Fibroblast of lung (primary cell): ENCODE measurements at regions not wholly inside any gene's neighbourhood (a gene's known extent, or its start where the extent isn't known, plus 50 kb on each side); places are given as distances from the start of the nearest gene placed in this dataset.

ENCODE experiments used
- DNase-seq, 2 donors: peaks; one replicate each; pipeline versions ENCODE4 v3.0.0 to v3.0.0-alpha.2; 2010; ENCODE audit warnings: low read depth in 2 of 2
- H2AFZ ChIP-seq: 2 replicates; pipeline ENCODE4 v1.5.1; 2012; ENCODE audit warnings: low read length, control low read depth, inconsistent platforms
- H3K27ac ChIP-seq: 2 replicates; pipeline ENCODE4 v1.5.1; 2011; ENCODE audit warnings: low read length, control low read depth; ENCODE audit not compliant: insufficient read depth
- H3K27me3 ChIP-seq: 2 replicates; pipeline ENCODE4 v1.5.1; 2011; ENCODE audit warnings: mild to moderate bottlenecking, low read length; ENCODE audit not compliant: control insufficient read depth, insufficient read depth
- H3K36me3 ChIP-seq: 2 replicates; pipeline ENCODE4 v1.5.1; 2011; ENCODE audit warnings: low read length; ENCODE audit not compliant: control insufficient read depth, insufficient read depth
- H3K4me1 ChIP-seq: 2 replicates; pipeline ENCODE4 v1.5.1; 2011; ENCODE audit warnings: low read length; ENCODE audit not compliant: control insufficient read depth, insufficient read depth; ENCODE audit errors: extremely low read depth
- H3K4me2 ChIP-seq: 2 replicates; pipeline ENCODE4 v1.5.1; 2011; ENCODE audit warnings: low read length, control low read depth; ENCODE audit not compliant: insufficient read depth; ENCODE audit errors: extremely low read depth
- H3K4me3 ChIP-seq, 4 experiments: fragments of 200-600 bp in 1 of 4; sonication (generic) in 1 of 4; replicated peaks in 1 of 4; 2 replicates each; pipeline ENCODE4 v1.5.1; 2011 to 2016; ENCODE audit warnings: low read length in 4 of 4, low read depth in 3 of 4, mild to moderate bottlenecking in 3 of 4, control low read depth in 2 of 4, inconsistent platforms in 1 of 4, mixed read lengths in 1 of 4; ENCODE audit not compliant: insufficient read depth in 1 of 4; ENCODE audit errors: control extremely low read depth in 1 of 4
- H3K79me2 ChIP-seq: 2 replicates; pipeline ENCODE4 v1.5.1; 2012; ENCODE audit warnings: mild to moderate bottlenecking, low read length, inconsistent platforms; ENCODE audit not compliant: control insufficient read depth, insufficient read depth
- H3K9ac ChIP-seq: 2 replicates; pipeline ENCODE4 v1.5.1; 2011; ENCODE audit warnings: mild to moderate bottlenecking, low read length, control low read depth; ENCODE audit not compliant: insufficient read depth
- H3K9me3 ChIP-seq: 2 replicates; pipeline ENCODE4 v1.5.1; 2012; ENCODE audit warnings: low read depth, low read length; ENCODE audit not compliant: control insufficient read depth, insufficient read depth
- H4K20me1 ChIP-seq: 2 replicates; pipeline ENCODE4 v1.5.1; 2011; ENCODE audit warnings: low read length; ENCODE audit not compliant: control insufficient read depth, insufficient read depth; ENCODE audit errors: extremely low read depth
- EZH2 ChIP-seq: IDR thresholded peaks from 2 replicates; pipeline ENCODE4 v1.5.1; 2012; ENCODE audit warnings: low read length, control low read depth, mild to moderate bottlenecking; ENCODE audit errors: missing control alignments
- TF ChIP-seq, protein P1 (sequence below), 2 donors: IDR thresholded peaks in 1 of 2; conservative IDR thresholded peaks in 1 of 2; 1 replicate in 1 of 2; 2 replicates in 1 of 2; pipeline ENCODE4 v1.5.1; 2011 to 2012; ENCODE audit warnings: low read length in 2 of 2, control low read depth in 1 of 2, inconsistent platforms in 1 of 2, low read depth in 1 of 2, mild to moderate bottlenecking in 1 of 2

DNA sequence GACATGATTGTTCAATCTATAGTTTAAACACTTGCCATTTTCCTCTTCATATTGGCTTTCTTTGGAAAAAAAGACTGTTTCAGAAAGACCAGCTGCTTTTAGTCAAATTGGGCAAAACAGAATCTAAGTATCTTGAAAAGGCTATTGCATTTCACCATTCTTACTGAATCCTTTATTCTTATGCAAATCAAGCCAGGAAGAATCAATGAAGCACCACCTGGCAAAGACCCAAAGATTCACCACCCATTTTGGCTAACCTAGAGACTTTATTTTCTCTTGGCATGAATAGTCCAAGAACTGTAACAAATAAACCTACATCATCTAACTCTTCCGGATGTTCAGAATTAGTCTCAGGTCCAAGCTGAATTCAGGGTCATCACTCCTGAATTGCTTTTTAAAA lies 71.3 kb upstream of the EYA4 start:
- Histone ChIP-seq H3K9me3 (no peaks in the 10 kb centered on the region), H3K4me3 (no peak overlapping the region), H3K27me3 (no peaks in the 10 kb centered on the region), H3K36me3 (no peaks in the 10 kb centered on the region), H4K20me1 (no peaks in the 10 kb centered on the region), H2AFZ (no peak overlapping the region), H3K4me2 (no peak overlapping the region), H3K27ac (no peak overlapping the region), H3K79me2 (no peaks in the 10 kb centered on the region), H3K9ac (no peak overlapping the region), H3K4me1 (no peaks in the 10 kb centered on the region)
- no peak for DNase-seq
- TF ChIP-seq, protein P1, sequence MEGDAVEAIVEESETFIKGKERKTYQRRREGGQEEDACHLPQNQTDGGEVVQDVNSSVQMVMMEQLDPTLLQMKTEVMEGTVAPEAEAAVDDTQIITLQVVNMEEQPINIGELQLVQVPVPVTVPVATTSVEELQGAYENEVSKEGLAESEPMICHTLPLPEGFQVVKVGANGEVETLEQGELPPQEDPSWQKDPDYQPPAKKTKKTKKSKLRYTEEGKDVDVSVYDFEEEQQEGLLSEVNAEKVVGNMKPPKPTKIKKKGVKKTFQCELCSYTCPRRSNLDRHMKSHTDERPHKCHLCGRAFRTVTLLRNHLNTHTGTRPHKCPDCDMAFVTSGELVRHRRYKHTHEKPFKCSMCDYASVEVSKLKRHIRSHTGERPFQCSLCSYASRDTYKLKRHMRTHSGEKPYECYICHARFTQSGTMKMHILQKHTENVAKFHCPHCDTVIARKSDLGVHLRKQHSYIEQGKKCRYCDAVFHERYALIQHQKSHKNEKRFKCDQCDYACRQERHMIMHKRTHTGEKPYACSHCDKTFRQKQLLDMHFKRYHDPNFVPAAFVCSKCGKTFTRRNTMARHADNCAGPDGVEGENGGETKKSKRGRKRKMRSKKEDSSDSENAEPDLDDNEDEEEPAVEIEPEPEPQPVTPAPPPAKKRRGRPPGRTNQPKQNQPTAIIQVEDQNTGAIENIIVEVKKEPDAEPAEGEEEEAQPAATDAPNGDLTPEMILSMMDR (conservative IDR thresholded peaks at IDR 0.05 in 1 of 2, IDR thresholded peaks at IDR 0.05 in 1 of 2; ENCODE audit: low read depth in 1 of 2, low read length in 2 of 2): no peak
- no peak for TF ChIP-seq EZH2

- Histone ChIP-seq H3K36me3 (no peaks in the 10 kb centered on the region), H3K79me2 (no peaks in the 10 kb centered on the region)
- DNase-seq: no peak
Measured at GRCh38 chr6:133170602-133171001, 70.6 kb upstream of the EYA4 start.

GRCh38 chr6:133171989-133172604 lies 69.1 kb upstream of the EYA4 start:
- TF ChIP-seq EZH2: no peak
- TF ChIP-seq, protein P1 (conservative IDR thresholded peaks at IDR 0.05 in 1 of 2, IDR thresholded peaks at IDR 0.05 in 1 of 2; ENCODE audit: low read depth in 1 of 2, low read length in 2 of 2): no peak
- Histone ChIP-seq H3K4me3 (no peak overlapping the region), H3K79me2 (no peaks in the 10 kb centered on the region), H3K27me3 (no peaks in the 10 kb centered on the region), H4K20me1 (no peaks in the 10 kb centered on the region), H3K36me3 (no peaks in the 10 kb centered on the region), H3K4me1 (no peaks in the 10 kb centered on the region), H3K4me2 (no peak overlapping the region), H3K9ac (no peak overlapping the region), H3K27ac (no peak overlapping the region), H2AFZ (no peak overlapping the region), H3K9me3 (no peaks in the 10 kb centered on the region)
- no peak for DNase-seq

More at GRCh38 chr6:133170602-133171001, 70.6 kb upstream of the EYA4 start:
- H3K4me1 ChIP-seq: no peaks in the 10 kb centered on the region
- H3K4me3 ChIP-seq: no peak overlapping the region
- H2AFZ ChIP-seq: no peak overlapping the region
- TF ChIP-seq, protein P1 (conservative IDR thresholded peaks at IDR 0.05 in 1 of 2, IDR thresholded peaks at IDR 0.05 in 1 of 2; ENCODE audit: low read depth in 1 of 2, low read length in 2 of 2): no peak
- no peak for TF ChIP-seq EZH2
- H3K27me3 ChIP-seq: no peaks in the 10 kb centered on the region
- H3K9me3 ChIP-seq: no peaks in the 10 kb centered on the region
- no peak overlapping the region for H3K9ac ChIP-seq
- H3K27ac ChIP-seq: no peak overlapping the region
- H4K20me1 ChIP-seq: no peaks in the 10 kb centered on the region
- H3K4me2 ChIP-seq: no peak overlapping the region
